SK-N-SH (cell line): ENCODE measurements at regions not wholly inside any gene's neighbourhood (a gene's known extent, or its start where the extent isn't known, plus 50 kb on each side); places are given as distances from the start of the nearest gene placed in this dataset.

Experiments
- CTCF ChIA-PET: fragments of 300-600, 350-600 bp; formaldehyde crosslinking; extraction: SDS; loops from one replicate; lab custom pipeline; 2021; lab: Yijun Ruan, JAX
- POLR2A ChIA-PET: fragments of 350-600 bp; sonication (Branson Sonifier 250); formaldehyde crosslinking; extraction: SDS; loops from one replicate; lab custom pipeline; 2020; ENCODE audit warnings: antibody characterized with exemption, inconsistent platforms; lab: Yijun Ruan, JAX
- DNase-seq: peaks from one replicate; pipeline ENCODE4 v3.0.0; 2012
- H2AFZ ChIP-seq: fragments of 200-600 bp; sonication (generic); 2 replicates; pipeline ENCODE4 v1.8.1; 2016; ENCODE audit warnings: antibody characterized with exemption, mild to moderate bottlenecking, low read depth
- H3F3A ChIP-seq: fragments of 200-600 bp; sonication (generic); replicated peaks from 2 replicates; pipeline ENCODE3; 2016; ENCODE audit warnings: antibody characterized with exemption, mild to moderate bottlenecking; ENCODE audit not compliant: insufficient read depth
- H3K27ac ChIP-seq, 2 experiments: fragments of 200-500 bp in 1 of 2; fragments of 200-600 bp in 1 of 2; sonication (Bioruptor generic) in 1 of 2; sonication (generic), shearing (Covaris generic) in 1 of 2; 2 replicates each; pipeline versions ENCODE4 v1.5.1 to v1.6.1; 2014 to 2016; ENCODE audit warnings: low read depth in 2 of 2, inconsistent platforms in 1 of 2, low read length in 1 of 2, mild to moderate bottlenecking in 1 of 2, mixed read lengths in 1 of 2
- H3K27me3 ChIP-seq: fragments of 200-600 bp; sonication (generic), shearing (Covaris generic); 2 replicates; pipeline ENCODE4 v1.6.1; 2016; ENCODE audit warnings: mixed run types; ENCODE audit not compliant: insufficient read depth
- H3K36me3 ChIP-seq, 2 experiments: fragments of 200-500 bp in 1 of 2; fragments of 200-600 bp in 1 of 2; sonication (Bioruptor generic) in 1 of 2; sonication (generic) in 1 of 2; replicated peaks in 1 of 2; 2 replicates each; pipeline versions ENCODE3 to v1.5.1; 2014 to 2016; ENCODE audit warnings: low read length in 1 of 2, mild to moderate bottlenecking in 1 of 2; ENCODE audit not compliant: insufficient read depth in 2 of 2, control insufficient read depth in 1 of 2
- H3K4me1 ChIP-seq, 2 experiments: fragments of 200-500 bp in 1 of 2; fragments of 200-600 bp in 1 of 2; sonication (Bioruptor generic) in 1 of 2; sonication (generic), shearing (Covaris generic) in 1 of 2; 2 replicates each; pipeline versions ENCODE4 v1.5.1 to v1.6.1; 2014 to 2016; ENCODE audit warnings: low read depth in 1 of 2, low read length in 1 of 2, mixed run types in 1 of 2; ENCODE audit not compliant: insufficient read depth in 2 of 2, control insufficient read depth in 1 of 2
- H3K4me2 ChIP-seq: fragments of 200-600 bp; sonication (generic), shearing (Covaris generic); 2 replicates; pipeline ENCODE4 v1.6.1; 2017; ENCODE audit warnings: mixed run types
- H3K4me3 ChIP-seq, 2 experiments: fragments of 200-500 bp in 1 of 2; fragments of 200-600 bp in 1 of 2; sonication (Bioruptor generic) in 1 of 2; sonication (generic), shearing (Covaris generic) in 1 of 2; 2 replicates each; pipeline versions ENCODE4 v1.5.1 to v1.8.1; 2014 to 2016; ENCODE audit warnings: low read depth in 2 of 2, inconsistent platforms in 1 of 2, low read length in 1 of 2, mild to moderate bottlenecking in 1 of 2, mixed read lengths in 1 of 2, moderate library complexity in 1 of 2
- H3K79me2 ChIP-seq: fragments of 200-600 bp; sonication (generic); 2 replicates; pipeline ENCODE4 v1.8.1; 2017; ENCODE audit warnings: mild to moderate bottlenecking; ENCODE audit not compliant: insufficient read depth
- H3K9ac ChIP-seq: fragments of 200-600 bp; sonication (generic); 2 replicates; pipeline ENCODE4 v1.6.1; 2017; ENCODE audit warnings: mixed run types
- H3K9me2 ChIP-seq: fragments of 200-600 bp; sonication (generic); 2 replicates; pipeline ENCODE4 v1.6.1; 2017; ENCODE audit warnings: mixed run types
- H3K9me3 ChIP-seq: fragments of 200-600 bp; sonication (generic); 2 replicates; pipeline ENCODE4 v1.6.1; 2017; ENCODE audit warnings: mixed run types, mild to moderate bottlenecking, moderate library complexity
- H4K20me1 ChIP-seq: fragments of 200-600 bp; sonication (generic); 2 replicates; pipeline ENCODE4 v1.6.1; 2017; ENCODE audit warnings: mild to moderate bottlenecking, mixed run types; ENCODE audit not compliant: insufficient read depth
- CHD2 ChIP-seq: fragments of 150-350 bp; IDR thresholded peaks from 2 replicates; pipeline ENCODE4 v1.6.1; 2018; ENCODE audit warnings: low read length; ENCODE audit not compliant: partially characterized antibody
- ELF1 ChIP-seq: IDR thresholded peaks from 2 replicates; pipeline ENCODE4 v1.4.0; 2012
- EZH2phosphoT487 ChIP-seq: fragments of 200-600 bp; sonication (generic); IDR thresholded peaks from 2 replicates; pipeline ENCODE4 v1.6.1; 2017; ENCODE audit warnings: low read depth, mixed run types, mild to moderate bottlenecking, antibody characterized with exemption, moderate library complexity, borderline replicate concordance
- FOSL2 ChIP-seq: IDR thresholded peaks from 2 replicates; pipeline ENCODE4 v1.4.0; 2012; ENCODE audit warnings: low read depth, mild to moderate bottlenecking, moderate library complexity, borderline replicate concordance
- FOXJ3 ChIP-seq: sonication (generic); formaldehyde crosslinking; IDR thresholded peaks from 2 replicates; pipeline ENCODE4 v1.5.1; 2020; ENCODE audit warnings: mild to moderate bottlenecking, missing genetic modification reagents
- GABPA ChIP-seq: IDR thresholded peaks from 2 replicates; pipeline ENCODE4 v1.4.0; 2012; ENCODE audit warnings: low read depth, mild to moderate bottlenecking
- JUND ChIP-seq: IDR thresholded peaks from 2 replicates; pipeline ENCODE4 v1.4.0; 2012
- MXI1 ChIP-seq: IDR thresholded peaks from 2 replicates; pipeline ENCODE4 v1.6.1; 2012; ENCODE audit warnings: mild to moderate bottlenecking, low read depth, low read length, improper control_type of control experiment
- NRF1 ChIP-seq: IDR thresholded peaks from 2 replicates; pipeline ENCODE4 v1.6.1; 2012; ENCODE audit warnings: low read depth, mild to moderate bottlenecking, low read length
- RAD21 ChIP-seq: IDR thresholded peaks from 2 replicates; pipeline ENCODE4 v1.6.1; 2012; ENCODE audit warnings: mild to moderate bottlenecking, low read length
- RCOR1 ChIP-seq: fragments of 150-350 bp; IDR thresholded peaks from 2 replicates; pipeline ENCODE4 v1.6.1; 2017; ENCODE audit warnings: antibody characterized with exemption, low read length
- RFX5 ChIP-seq: IDR thresholded peaks from 2 replicates; pipeline ENCODE4 v1.6.1; 2012; ENCODE audit warnings: mild to moderate bottlenecking, improper control_type of control experiment, low read length
- RXRA ChIP-seq: IDR thresholded peaks from 2 replicates; pipeline ENCODE4 v1.4.0; 2012; ENCODE audit warnings: low read depth, mild to moderate bottlenecking, borderline replicate concordance
- SIN3A ChIP-seq: IDR thresholded peaks from 2 replicates; pipeline ENCODE4 v1.6.1; 2012; ENCODE audit warnings: low read depth, mild to moderate bottlenecking, low read length, moderate library complexity, borderline replicate concordance
- TAF1 ChIP-seq: IDR thresholded peaks from 2 replicates; pipeline ENCODE4 v1.6.1; 2012; ENCODE audit warnings: low read depth, mild to moderate bottlenecking, low read length, moderate library complexity, borderline replicate concordance
- TCF12 ChIP-seq: IDR thresholded peaks from 2 replicates; pipeline ENCODE4 v1.4.0; 2012
- TEAD4 ChIP-seq: IDR thresholded peaks from 2 replicates; pipeline ENCODE4 v1.4.0; 2012; ENCODE audit warnings: mild to moderate bottlenecking, borderline replicate concordance; ENCODE audit not compliant: insufficient read depth
- USF1 ChIP-seq: IDR thresholded peaks from 2 replicates; pipeline ENCODE4 v1.4.0; 2012; ENCODE audit warnings: low read depth, borderline replicate concordance
- USF2 ChIP-seq: fragments of 150-350 bp; IDR thresholded peaks from 2 replicates; pipeline ENCODE4 v1.6.1; 2017; ENCODE audit warnings: antibody characterized with exemption, low read length, low read depth, borderline replicate concordance
- YY1 ChIP-seq: IDR thresholded peaks from 2 replicates; pipeline ENCODE4 v1.4.0; 2012; ENCODE audit warnings: low read depth, mild to moderate bottlenecking
- ZBTB33 ChIP-seq: IDR thresholded peaks from 2 replicates; pipeline ENCODE4 v1.4.0; 2012; ENCODE audit warnings: low read depth, borderline replicate concordance
- WGBS: methylation state at CpG from one replicate; pipeline ENCODE4 v1.1.6; 2017; ENCODE audit warnings: low lambda C conversion rate; 5-methylcytosine and 5-hydroxymethylcytosine counted together

GRCh38 chr2:156841321-156841720 lies 405.1 kb downstream of the GPD2 start (continued):
- TF ChIP-seq RAD21 (no peak), TEAD4 (no peak), MXI1 (no peak), CHD2 (no peak), FOXJ3 (no peak), USF1 (no peak), GABPA (no peak), SIN3A (no peak), RFX5 (no peak)

GRCh38 chr2:156845806-156846558 lies 409.8 kb downstream of the GPD2 start:
- 11% methylated on average over 4 of the region's 4 CpGs for WGBS
- Histone ChIP-seq H3K4me3 (no peak overlapping the region), H3K79me2 (no peaks in the 10 kb centered on the region), H3K9me3 (no peaks in the 10 kb centered on the region), H3K9ac (no peak overlapping the region), H3K27ac (no peak overlapping the region), H3K4me2 (no peak overlapping the region), H3K36me3 (no peaks in the 10 kb centered on the region), H2AFZ (no peak overlapping the region), H3K9me2 (no peaks in the 10 kb centered on the region), H3K27me3 (no peaks in the 10 kb centered on the region), H4K20me1 (no peaks in the 10 kb centered on the region), H3K4me1 (no peaks in the 10 kb centered on the region), H3F3A (no peaks in the 10 kb centered on the region)
- ChIA-PET POLR2A (no interaction called here), CTCF (no interaction called here)
- no peak for DNase-seq
- TF ChIP-seq SIN3A (no peak), RXRA (no peak), RCOR1 (no peak), EZH2phosphoT487 (no peak), RFX5 (no peak), YY1 (no peak), TCF12 (no peak), TAF1 (no peak), ELF1 (no peak), ZBTB33 (no peak), NRF1 (no peak), FOSL2 (no peak), JUND (no peak), FOXJ3 (no peak), TEAD4 (no peak), USF2 (no peak)
